ENCODE measurements at regions not wholly inside any gene's neighbourhood (a gene's known extent, or its start where the extent isn't known, plus 50 kb on each side); places are given as distances from the start of the nearest gene placed in this dataset.

DNA sequence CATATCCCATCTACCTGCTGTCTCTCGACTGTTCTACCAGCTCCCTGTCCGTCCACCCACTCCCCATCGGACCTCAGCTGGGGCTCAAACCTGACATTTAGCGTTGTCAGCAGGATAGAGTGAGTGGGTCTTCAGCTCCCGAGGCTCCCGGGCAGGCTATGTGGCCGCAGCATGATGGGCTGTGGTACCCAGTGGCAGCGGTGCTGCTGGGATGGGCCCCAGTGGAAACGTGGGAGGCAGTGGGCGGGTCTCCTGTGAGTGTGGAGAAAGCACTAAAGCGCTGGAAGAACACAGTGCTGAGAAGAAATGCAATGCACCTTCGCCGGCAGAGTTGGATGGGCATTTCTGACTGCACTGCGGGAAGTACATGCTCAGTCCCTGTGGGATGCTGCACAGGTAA, 204.8 kb upstream of the SYT4 start:
- no peak for DNase-seq (ENCODE audit: low read depth in 2 of 2)

DNA sequence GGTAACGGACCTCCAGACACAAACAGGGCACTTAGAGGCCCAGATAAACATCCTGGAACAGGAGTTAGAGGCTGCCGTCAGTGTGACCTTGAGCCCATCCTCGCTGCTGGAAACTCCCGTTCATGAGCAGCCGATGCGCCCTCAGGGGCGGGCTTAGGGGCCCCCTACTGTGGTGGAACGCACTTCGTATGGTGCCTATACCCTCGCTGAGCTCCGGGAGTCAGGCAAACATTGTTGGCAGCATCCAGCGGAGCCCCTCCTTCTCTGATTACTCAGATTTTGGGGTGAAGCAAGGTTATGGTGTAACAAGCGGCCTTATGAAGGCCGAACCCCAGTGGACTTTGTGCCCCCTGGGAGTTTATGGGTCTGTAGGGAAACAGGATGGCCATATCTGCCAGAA, 205.3 kb upstream of the SYT4 start:
- no peak for DNase-seq (ENCODE audit: low read depth in 2 of 2)

DNA sequence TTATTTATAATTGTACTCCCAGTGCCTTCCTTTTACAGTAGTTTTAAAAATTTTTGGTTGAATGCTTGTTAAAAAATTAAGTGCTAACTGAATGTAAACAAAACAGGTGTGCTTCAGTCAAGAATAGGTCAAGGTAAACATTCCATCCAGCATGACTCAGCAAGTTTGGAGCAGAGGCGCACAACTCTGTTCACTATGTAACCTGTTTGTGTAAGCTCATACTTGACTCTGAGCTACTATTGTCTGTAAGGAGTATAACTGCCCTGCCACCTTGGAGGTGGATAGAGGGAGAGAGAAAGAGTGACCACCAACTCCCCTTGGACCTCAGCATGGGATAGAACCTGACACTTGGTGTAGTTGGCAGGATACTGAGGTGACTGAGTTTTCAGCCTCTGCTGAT, 207.4 kb upstream of the SYT4 start:
- DNase-seq (ENCODE audit: low read depth in 2 of 2): no peak

DNA sequence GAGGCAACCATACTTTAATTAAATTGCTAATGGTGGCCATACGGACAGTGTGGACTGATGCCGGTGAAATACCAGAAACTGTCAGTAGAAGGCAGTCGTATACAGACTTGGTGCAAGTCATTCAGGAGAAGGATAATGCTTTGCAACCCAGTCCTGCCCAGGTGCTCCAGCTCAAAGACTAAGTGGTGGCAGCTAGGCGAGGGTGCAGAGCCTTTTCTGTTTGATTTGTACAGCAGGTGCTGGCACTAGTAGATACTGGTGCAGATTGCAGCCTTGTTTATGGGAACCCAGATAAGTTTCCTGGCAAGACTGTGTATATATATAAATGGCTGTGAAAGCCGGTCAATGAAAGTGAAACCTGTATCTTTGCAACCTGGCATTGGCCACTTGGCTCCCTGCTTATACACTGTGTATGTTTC, 208.3 kb upstream of the SYT4 start:
- DNase-seq (ENCODE audit: low read depth in 2 of 2): no peak

DNA sequence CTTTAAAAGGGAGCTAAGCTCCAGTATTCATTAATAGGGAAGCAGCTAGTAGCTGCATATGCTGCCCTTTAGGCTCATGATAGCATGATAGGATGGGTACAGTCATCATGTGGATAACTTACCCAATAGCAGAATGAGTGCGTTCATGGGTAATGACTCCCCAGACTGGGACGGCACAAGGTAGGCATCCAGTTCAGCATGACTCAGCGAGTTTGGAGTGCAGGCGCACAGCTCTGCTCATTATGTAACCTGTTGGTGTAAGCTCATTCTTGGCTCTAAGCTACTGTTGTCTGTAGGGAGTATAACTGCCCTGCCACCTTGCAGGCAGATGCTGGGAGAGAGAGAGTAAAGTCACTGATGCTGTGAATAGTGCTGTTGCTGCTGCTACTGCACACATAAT, 209.2 kb upstream of the SYT4 start:
- no peak for DNase-seq (ENCODE audit: low read depth in 2 of 2)

DNA sequence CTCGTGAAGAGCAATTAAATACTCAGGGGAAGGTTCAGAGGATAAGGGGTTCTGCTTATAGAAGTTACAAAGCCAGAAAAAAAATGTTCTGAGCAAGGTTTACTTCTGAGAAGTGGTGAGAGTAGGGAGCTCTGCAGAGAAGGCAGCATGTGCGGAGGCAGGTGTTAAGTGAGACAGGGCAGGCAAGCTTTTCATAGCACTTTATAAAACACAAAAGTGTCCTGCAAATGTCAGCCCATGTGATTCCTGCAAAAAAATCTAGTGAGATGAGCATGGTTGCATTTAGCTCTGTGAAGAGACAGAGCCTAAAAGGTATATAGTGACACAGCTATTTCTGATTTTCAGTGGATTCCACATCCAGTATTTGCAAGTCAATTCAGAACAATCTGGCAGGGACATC, 223.8 kb upstream of the SYT4 start:
- DNase-seq (ENCODE audit: low read depth in 2 of 2): no peak

DNA sequence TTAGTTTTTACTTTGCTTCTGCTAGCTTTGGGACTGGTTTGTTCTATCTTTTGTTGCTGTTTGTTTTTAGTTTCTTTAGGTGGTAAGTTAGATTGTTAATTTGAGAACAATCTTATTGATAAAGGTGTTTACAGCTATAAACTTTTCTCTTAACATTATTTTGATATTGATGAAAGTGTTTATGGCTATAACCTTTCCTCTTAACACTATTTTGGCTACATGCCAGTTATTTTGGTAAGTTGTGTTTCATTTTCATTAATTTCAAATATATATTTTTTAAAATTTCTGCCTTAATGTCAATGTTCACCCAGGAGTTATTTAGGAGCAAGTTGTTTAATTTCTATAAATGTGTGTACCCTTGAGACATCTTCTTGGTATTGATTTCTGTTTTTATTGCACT, 229.6 kb upstream of the SYT4 start:
- no peak for DNase-seq (ENCODE audit: low read depth in 2 of 2)

DNA sequence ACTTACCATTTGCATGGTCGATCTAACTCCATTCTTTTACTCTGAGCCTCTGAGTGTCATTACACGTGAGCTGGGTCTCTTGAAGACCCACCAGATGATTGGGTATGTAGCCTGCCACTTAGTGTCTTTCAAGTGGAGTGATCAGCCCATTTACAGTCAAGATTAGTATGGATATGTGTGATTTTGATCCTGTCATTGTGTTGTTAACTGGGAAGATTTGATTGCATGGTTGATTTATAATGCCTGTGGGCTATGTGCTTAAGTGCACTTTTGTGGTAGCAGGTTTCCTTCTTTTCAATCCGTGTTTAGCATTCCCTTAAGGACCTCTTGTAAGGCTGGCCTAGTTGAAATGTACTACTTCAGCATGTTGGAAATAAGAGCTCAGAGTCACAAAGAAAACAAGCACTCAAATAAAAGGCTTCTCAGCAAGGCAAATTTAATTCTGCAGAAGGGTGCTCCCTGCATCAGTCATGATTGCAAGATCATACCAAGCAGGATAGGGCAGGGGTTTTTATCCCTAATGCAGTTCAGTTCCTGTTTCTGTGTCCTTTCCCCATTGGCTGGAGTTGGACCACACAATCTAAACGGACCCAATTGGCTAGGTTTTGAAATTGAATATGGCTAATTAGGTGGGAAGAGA, 230.7 kb upstream of the SYT4 start:
- DNase-seq (ENCODE audit: low read depth in 2 of 2): no peak

DNA sequence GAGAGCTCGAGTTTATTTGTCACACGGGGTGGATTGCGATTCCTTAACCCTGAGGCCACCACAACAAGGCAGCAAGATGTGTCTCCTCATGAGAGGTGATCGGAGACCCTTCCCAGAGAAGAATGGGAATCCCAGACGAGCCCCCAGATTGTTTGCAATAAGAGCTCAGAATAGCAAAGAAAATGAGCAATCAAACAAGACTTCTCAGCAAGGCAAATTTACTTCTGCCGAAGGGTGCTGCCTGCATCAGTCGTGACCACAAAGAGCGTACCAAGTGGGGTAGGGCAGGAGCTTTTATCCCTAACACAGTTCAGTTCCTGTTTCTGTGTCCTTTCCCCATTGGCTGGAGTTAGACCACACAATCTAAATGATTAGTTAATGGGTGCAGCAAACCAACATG, 237.5 kb upstream of the SYT4 start:
- no peak for DNase-seq (ENCODE audit: low read depth in 2 of 2)

DNA sequence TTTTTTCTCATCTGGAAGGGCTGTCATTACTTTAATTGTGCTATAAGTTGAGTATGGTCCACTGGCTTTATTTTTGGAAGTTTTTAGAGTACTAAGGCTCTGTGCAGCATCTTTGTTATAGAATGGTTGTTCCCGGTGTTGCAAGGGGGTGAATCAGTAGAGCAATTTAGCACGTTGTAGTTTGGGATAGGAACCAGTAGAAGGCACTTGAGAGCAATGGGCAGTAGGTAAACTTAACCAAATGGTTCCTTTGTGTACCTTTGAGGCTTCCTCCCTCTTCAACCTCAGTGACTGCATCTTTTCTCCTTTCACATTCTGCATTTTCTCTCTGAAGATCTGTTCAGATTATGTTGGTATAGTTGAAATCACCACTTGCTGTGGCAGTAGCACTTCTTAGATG, 238.2 kb upstream of the SYT4 start:
- no peak for DNase-seq (ENCODE audit: low read depth in 2 of 2)

DNA sequence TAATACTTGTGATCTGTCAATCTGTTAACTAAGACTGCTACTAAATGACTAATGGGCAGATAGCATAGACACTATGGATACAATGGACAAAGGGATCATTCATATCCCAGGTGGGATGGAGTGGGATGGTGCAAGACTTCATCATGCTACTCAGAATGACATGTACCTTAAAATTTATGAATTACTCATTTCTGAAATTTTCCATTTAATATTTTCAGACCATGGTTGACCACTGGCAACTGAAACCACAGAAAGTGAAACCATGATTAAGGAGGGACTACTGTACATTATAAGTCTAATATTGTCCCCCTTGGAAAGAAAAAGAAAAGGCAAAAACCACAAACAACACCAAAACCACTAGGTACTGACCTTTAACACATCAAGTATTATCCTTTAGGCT, 247.0 kb upstream of the SYT4 start:
- no peak for DNase-seq (ENCODE audit: low read depth in 2 of 2)

DNA sequence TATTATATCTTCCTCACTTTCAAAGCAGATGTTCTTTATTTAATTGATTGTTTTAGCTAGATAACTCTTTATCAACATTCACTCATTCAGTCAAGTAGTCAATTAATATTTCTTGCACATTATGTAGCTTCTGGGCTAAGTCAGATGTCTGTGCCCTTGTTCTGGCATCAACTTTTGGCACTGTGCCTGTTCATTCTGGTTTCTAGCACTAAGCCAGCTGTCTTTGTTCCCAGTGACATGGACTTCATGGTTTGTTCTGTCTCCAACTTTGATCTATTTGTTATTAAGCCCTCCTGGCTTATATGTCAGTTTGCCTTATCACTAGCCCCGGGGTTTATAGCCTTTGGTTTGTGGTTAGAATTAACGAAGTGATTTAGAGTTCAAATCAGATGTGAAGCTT, 247.9 kb upstream of the SYT4 start:
- no peak for DNase-seq (ENCODE audit: low read depth in 2 of 2)

DNA sequence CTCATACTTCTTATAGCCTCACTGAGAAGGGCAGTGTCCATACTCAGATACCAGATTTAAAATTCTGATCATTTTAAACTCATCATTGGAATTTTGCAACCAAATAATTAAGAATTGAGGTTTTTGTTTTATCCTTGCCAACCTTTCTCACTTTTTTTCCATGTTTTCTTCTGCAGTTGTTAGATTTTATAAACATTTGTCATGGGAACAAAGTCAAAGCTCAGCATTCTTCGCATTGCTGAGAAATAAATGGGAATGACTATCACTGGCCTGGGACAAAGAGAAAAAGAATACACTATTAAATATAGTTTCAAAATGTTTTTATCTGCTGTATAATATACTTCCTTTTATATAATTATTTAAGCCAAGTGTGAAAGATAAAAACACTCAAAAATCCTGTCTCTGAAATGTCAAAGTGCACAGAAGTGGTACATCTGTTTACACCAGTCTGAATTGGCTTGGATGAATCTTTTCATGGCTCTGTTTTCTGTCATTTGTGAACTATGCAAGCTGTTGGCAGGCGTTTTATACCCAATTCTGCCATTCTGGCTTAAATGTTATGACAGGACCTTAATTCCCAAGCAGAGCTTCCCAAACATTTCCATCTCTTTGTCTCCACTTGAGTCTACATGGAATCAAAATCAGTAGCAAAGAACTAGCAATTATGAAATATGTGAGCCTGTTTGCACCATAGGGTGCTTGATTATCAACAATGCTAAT, 249.3 kb upstream of the SYT4 start:
- no peak for DNase-seq (ENCODE audit: low read depth in 2 of 2)

DNA sequence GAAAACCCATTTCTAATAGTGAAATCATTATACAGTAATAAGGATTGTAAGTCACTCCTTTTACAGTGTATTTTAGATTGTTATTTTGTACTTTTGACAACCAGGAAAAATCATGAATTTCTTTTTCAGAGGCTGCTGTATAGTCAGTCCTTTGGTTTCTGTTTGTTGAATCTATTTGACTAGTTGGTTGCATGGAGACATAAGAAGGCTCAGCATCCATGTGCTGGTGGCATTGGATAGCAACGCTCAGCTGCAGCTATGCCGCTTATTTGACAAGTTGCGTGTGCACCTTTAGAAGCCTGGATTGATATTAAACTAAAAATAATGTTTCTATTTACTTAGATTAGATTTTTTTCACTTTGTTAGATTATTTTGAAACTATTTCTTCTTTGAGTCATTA, 254.1 kb upstream of the SYT4 start:
- DNase-seq (ENCODE audit: low read depth in 2 of 2): no peak

DNA sequence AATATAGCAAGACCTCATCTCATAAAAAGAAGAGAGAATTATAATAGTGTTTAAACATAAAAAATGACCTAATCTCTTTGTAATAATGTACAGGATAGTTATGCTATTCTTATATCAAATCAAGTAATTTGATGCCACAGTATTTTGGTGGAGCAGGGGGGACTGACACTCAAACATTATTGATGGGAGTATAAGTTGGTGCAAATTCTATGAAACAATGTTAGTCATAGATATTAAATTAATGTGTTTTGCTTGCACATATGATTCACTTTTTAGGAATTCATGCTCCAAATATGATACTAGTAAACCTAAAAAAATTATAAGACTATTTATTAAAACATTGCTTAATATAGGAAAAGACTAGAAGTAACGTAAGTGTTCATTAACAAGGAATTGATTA, 256.1 kb upstream of the SYT4 start:
- DNase-seq (ENCODE audit: low read depth in 2 of 2): no peak

DNA sequence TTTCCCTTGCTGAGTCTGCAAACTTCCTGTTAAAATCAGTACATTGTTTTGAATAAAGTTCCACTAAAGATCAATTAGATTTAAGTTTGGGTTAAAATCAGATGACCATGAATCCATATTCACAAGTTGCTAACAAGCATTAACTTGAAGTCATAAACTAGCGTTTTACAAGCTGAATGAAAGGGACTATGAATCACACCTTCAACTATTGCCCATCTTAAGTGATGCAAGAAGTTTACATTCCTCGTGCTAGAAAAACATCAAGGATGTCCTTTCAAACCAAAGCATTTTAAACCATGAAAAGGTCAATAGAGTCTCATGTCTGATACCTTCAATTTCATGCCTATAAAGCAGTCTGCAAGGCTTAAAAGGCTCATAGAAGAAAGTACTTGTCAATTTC, 257.2 kb upstream of the SYT4 start:
- DNase-seq (ENCODE audit: low read depth in 2 of 2): no peak

DNA sequence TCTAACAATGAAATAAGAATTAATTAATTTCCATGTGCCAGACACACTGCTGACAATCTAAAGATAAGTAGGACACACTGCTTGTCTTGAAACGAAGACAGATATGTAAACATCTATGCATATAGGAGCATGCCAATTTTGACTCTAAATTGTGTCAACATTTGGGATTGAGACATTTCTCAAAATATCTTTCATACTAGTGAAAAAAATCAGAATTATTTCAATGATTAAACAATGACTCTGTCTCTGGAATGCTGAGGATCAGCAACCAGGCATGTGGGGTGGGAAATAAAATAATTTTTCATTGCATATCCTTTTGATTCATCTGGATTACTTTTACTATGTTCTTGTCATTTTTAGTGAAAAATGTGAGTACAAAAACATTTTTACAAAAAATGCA, 262.6 kb upstream of the SYT4 start:
- DNase-seq (ENCODE audit: low read depth in 2 of 2): no peak

DNA sequence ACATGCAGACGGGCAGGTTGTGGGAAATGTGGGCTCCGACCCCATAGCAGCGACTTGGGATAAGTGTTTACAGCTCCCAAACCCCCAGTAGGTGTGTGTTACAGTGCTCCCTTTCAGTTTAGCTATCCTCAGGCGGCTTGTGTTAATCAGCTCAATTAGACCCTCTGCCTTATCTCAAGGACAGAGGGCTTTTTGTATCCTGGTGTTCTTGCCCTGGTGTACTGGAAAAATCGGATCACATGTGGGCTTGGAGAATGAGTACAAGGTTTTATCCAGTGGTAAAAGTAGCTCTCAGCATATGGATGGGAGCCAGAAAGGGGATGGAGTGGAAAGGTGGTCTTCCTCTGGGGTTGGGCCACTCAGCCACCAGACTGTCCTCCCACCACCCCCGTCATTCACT, 264.7 kb upstream of the SYT4 start:
- DNase-seq (ENCODE audit: low read depth in 2 of 2): no peak

DNA sequence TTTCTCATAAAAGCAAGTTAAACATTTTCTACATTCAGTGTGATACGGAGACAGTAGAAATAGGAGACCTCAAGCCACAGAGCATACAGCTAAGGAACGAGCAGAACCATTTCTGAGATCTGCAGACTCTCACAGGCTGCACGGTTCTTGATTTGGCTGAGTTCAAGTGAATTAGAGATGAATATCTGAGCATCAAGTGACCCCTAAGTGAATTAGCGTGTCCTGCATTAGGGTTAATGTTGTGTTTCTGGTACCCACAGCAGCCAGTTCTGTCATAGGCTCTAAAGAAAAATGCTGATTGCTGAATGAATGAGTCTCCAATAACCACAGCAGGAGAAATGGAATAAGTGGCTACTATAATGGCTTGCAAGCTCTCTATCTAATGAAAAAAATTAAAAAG, 265.9 kb upstream of the SYT4 start:
- no peak for DNase-seq (ENCODE audit: low read depth in 2 of 2)

DNA sequence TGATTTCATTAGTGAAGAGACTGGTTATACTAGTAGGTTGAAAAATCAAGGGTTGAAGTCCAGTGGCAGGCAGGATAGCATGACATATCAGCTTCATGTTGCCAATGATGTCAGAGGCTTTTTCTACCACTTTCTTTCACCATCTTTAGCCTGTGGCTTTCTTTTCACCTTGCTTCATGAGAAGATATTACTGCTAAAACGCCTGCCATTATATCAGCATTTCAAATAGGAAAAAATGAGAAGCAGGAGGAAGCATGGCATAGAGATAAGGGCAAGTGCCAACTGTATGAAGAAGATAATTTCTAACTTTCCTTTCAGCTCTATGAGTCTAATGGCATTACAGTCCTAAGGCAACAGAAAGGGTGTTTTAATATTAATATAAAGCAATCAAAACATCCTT, 270.2 kb upstream of the SYT4 start:
- no peak for DNase-seq (ENCODE audit: low read depth in 2 of 2)

DNA sequence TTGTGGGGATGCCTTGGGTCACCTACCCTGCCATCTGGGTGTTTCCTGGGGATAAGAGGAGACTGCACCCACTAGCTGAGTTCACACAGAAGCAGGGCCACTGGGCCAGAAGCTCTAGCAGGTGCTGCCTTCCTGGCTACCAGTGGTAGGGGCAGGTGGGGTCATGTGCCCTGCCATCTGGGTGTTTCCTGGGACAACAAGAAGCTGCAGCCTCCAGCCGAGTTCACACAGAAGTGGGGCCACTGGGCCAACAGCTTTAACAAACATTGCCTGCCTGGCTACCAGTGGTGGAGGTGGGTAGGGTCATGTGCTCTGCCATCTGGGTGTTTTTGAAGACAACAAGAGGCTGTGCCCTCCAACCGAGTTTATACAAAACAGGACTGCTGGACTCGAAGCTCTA, 282.2 kb upstream of the SYT4 start:
- no peak for DNase-seq (ENCODE audit: low read depth in 2 of 2)

DNA sequence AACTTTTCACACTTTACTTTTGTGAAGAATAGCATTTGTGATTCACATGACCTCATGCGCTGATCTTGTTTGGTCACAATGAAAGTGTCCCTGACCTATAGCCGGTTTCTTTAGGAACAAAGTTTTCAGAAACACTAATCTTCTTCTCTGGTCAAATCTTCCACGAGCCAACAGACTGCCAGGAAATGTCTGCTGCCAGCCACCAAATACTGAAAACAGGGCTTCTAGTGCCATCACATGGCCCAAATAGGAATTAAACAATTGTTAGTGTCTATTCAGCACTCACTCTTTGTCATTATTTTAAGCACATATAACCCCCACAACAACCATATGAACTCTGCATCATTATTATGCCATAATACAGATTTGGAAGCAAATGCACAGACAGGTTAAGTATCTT, 286.5 kb upstream of the SYT4 start:
- DNase-seq (ENCODE audit: low read depth in 2 of 2): no peak

DNA sequence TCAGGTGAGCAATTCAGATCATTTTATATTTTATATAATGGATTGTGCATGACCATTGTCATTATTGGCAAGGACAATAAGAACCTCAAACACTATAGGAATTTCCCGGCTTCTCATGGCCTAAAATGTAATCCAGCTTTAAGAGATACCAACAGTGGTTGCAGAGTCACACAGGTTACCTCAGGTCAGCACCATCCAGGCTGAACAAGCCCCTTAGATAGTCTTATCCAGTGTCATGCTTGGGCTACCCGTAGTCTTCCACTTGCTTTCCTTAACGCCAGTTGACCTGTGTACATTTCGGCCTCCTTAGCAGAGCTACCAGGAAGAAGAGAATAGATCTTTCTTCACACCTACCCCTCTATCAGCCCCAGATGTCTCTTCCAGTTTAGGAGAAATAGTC, 293.3 kb upstream of the SYT4 start:
- DNase-seq (ENCODE audit: low read depth in 2 of 2): no peak

DNA sequence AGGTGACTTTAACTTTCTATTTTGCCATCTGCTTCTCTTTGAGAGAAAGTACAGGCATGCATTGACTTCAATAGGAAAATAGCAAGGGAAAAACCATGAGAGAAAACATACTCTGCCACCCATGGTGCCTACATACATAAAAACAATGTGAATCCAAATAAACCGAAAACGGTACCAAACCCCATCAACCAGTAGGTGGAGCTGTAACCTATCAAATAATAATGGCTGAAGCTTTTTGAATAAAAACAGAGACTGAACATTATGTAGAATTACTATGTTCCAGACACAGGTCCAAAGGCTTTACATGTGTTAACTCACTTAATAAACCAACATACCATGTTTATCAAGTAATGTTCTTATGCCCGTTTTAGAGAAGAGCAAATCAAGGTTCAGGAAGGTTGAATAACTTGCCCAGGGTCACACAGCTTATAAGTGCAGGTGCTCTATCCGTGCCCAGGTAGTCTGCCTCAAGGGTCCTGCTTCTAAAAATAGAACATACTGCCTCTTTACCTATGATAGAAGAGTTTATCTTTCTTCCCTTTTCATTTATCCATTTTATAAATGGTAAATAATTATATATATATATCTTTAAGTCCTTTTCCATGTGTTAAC, 293.9 kb upstream of the SYT4 start:
- no peak for DNase-seq (ENCODE audit: low read depth in 2 of 2)

All from stimulated activated CD8-positive, alpha-beta memory T cell treated with anti-CD3 and anti-CD28 coated beads, Interleukin-15, amount 100 ng/mL, for 48 hours (primary cell).